Colonic mucosa (tissue), 4 donors: ENCODE measurements at regions not wholly inside any gene's neighbourhood (a gene's known extent, or its start where the extent isn't known, plus 50 kb on each side); places are given as distances from the start of the nearest gene placed in this dataset.

ENCODE experiments used
- DNase-seq: peaks from one replicate; pipeline ENCODE4 v3.0.0-alpha.2; 2020
- H3K27ac ChIP-seq: fragments of 200-600 bp; one replicate; pipeline ENCODE4 v1.8.0; 2021
- H3K27me3 ChIP-seq: fragments of 200-600 bp; one replicate; pipeline ENCODE4 v1.8.0; 2021
- H3K36me3 ChIP-seq: fragments of 200-600 bp; one replicate; pipeline ENCODE4 v1.8.0; 2021
- H3K4me1 ChIP-seq: fragments of 200-600 bp; one replicate; pipeline ENCODE4 v1.8.0; 2021; ENCODE audit warnings: mild to moderate bottlenecking
- H3K4me3 ChIP-seq: fragments of 200-600 bp; one replicate; pipeline ENCODE4 v1.8.0; 2021
- H3K9ac ChIP-seq, 2 donors: one replicate each; pipeline ENCODE4 v1.7.0; 2013; ENCODE audit warnings: control low read depth in 2 of 2, low read depth in 2 of 2, low read length in 2 of 2
- H3K9me3 ChIP-seq: fragments of 200-600 bp; one replicate; pipeline ENCODE4 v1.8.0; 2021
- CTCF ChIP-seq: fragments of 200-600 bp; IDR thresholded peaks from one replicate; pipeline ENCODE4 v1.8.0; 2022; ENCODE audit warnings: antibody characterized with exemption, mild to moderate bottlenecking
- intact Hi-C: fragments of 100-400 bp; cut with DNase I; formaldehyde crosslinking; loops from one replicate; pipeline ENCODE4 v1.14.1; 2022
- donor health status: healthy.
- donor health status: DM: no; HTN: no; CAD: no.
- donor health status: DM: no; HTN: no; CAD: no.

GRCh38 chr6:87794922-87795885 is 93.2 kb upstream of the AKIRIN2 start:
- intact Hi-C loops: no loop called here
- Histone ChIP-seq H3K27ac (no peak overlapping the region), H3K9ac (no peak overlapping the region), H3K36me3 (no peaks in the 10 kb centered on the region), H3K4me1 (no peaks in the 10 kb centered on the region), H3K4me3 (no peak overlapping the region), H3K27me3 (no peaks in the 10 kb centered on the region), H3K9me3 (no peaks in the 10 kb centered on the region)
- TF ChIP-seq CTCF: no peak
- no peak for DNase-seq

GRCh38 chr6:87793315-87793714 is 91.3 kb upstream of the AKIRIN2 start:
- Histone ChIP-seq H3K4me3 (no peak overlapping the region), H3K36me3 (no peaks in the 10 kb centered on the region), H3K9me3 (no peaks in the 10 kb centered on the region), H3K27ac (no peak overlapping the region), H3K9ac (no peak overlapping the region), H3K27me3 (no peaks in the 10 kb centered on the region), H3K4me1 (no peaks in the 10 kb centered on the region)
- no peak for DNase-seq
- intact Hi-C loops: no loop called here
- TF ChIP-seq CTCF: no peak

- Histone ChIP-seq H3K9ac (no peak overlapping the region), H3K4me1 (no peaks in the 10 kb centered on the region), H3K4me3 (no peak overlapping the region), H3K36me3 (no peaks in the 10 kb centered on the region), H3K27ac (no peak overlapping the region), H3K9me3 (no peaks in the 10 kb centered on the region), H3K27me3 (no peaks in the 10 kb centered on the region)
- no peak for DNase-seq
- no peak for TF ChIP-seq CTCF
- intact Hi-C loops: no loop called here
Measured at GRCh38 chr6:87791982-87792381, 89.9 kb upstream of the AKIRIN2 start.

GRCh38 chr6:87791485-87791884 is 89.5 kb upstream of the AKIRIN2 start:
- intact Hi-C loops: no loop called here
- H3K4me3 ChIP-seq: no peak overlapping the region
- no peak for DNase-seq
- TF ChIP-seq CTCF: no peak
- H3K9ac ChIP-seq: no peak overlapping the region
- H3K4me1 ChIP-seq: no peaks in the 10 kb centered on the region
- H3K27me3 ChIP-seq: no peaks in the 10 kb centered on the region
- H3K27ac ChIP-seq: no peak overlapping the region
- H3K9me3 ChIP-seq: no peaks in the 10 kb centered on the region
- no peaks in the 10 kb centered on the region for H3K36me3 ChIP-seq

GRCh38 chr6:87791029-87791428 is 89.0 kb upstream of the AKIRIN2 start:
- H3K4me1 ChIP-seq: no peaks in the 10 kb centered on the region
- no peaks in the 10 kb centered on the region for H3K27me3 ChIP-seq
- H3K4me3 ChIP-seq: no peak overlapping the region
- no peak for DNase-seq
- H3K36me3 ChIP-seq: no peaks in the 10 kb centered on the region
- no peaks in the 10 kb centered on the region for H3K9me3 ChIP-seq
- no peak for TF ChIP-seq CTCF
- H3K9ac ChIP-seq: no peak overlapping the region
- intact Hi-C loops: no loop called here
- no peak overlapping the region for H3K27ac ChIP-seq
